Breast epithelium (tissue), 3 donors: ENCODE measurements at regions not wholly inside any gene's neighbourhood (a gene's known extent, or its start where the extent isn't known, plus 50 kb on each side); places are given as distances from the start of the nearest gene placed in this dataset.

ENCODE experiments used
- POLR2A ChIP-seq: fragments of 450-650 bp; IDR thresholded peaks from one replicate; pipeline ENCODE4 v1.6.1; 2016; ENCODE audit warnings: antibody characterized with exemption, mild to moderate bottlenecking, moderate library complexity
- POLR2AphosphoS5 ChIP-seq, 3 donors: sonication (generic); formaldehyde crosslinking; IDR thresholded peaks; one replicate each; pipeline ENCODE4 v1.6.1; 2017; ENCODE audit warnings: antibody characterized with exemption in 3 of 3
- TF ChIP-seq, protein P1 (sequence below), 3 donors: fragments of 450-650 bp; IDR thresholded peaks; one replicate each; pipeline ENCODE4 v1.5.1; 2016 to 2017; ENCODE audit warnings: antibody characterized with exemption in 3 of 3, mild to moderate bottlenecking in 3 of 3, moderate library complexity in 3 of 3

DNA sequence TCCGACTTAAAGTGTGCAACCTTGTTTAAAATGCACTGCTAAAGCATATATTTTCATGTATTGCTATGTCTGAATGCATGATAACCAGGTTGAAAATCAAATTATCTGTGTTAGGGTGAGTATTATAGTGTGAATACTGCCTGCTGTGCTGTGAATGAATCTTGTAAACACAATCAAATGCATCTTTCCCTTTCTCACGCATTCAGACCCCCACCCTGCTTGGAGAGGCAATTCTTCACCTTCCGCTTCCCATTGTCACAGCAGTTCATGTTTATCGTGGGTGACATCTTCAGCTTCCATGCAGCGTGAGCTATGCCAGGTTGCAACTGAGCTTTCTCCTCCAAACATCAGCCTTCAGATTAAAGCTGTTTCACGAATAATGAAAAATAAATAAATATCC, 418.0 kb downstream of the MEIS1 start:
- TF ChIP-seq POLR2A (no peak), POLR2AphosphoS5 (IDR thresholded peaks at IDR 0.05) (no peak)
- TF ChIP-seq, protein P1, sequence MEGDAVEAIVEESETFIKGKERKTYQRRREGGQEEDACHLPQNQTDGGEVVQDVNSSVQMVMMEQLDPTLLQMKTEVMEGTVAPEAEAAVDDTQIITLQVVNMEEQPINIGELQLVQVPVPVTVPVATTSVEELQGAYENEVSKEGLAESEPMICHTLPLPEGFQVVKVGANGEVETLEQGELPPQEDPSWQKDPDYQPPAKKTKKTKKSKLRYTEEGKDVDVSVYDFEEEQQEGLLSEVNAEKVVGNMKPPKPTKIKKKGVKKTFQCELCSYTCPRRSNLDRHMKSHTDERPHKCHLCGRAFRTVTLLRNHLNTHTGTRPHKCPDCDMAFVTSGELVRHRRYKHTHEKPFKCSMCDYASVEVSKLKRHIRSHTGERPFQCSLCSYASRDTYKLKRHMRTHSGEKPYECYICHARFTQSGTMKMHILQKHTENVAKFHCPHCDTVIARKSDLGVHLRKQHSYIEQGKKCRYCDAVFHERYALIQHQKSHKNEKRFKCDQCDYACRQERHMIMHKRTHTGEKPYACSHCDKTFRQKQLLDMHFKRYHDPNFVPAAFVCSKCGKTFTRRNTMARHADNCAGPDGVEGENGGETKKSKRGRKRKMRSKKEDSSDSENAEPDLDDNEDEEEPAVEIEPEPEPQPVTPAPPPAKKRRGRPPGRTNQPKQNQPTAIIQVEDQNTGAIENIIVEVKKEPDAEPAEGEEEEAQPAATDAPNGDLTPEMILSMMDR (IDR thresholded peaks at IDR 0.05), result no peak
